SU-DHL-6 (cell line): ENCODE measurements at regions not wholly inside any gene's neighbourhood (a gene's known extent, or its start where the extent isn't known, plus 50 kb on each side); places are given as distances from the start of the nearest gene placed in this dataset.

ENCODE experiments used
- H2AFZ ChIP-seq: fragments of 200-600 bp; sonication (generic); 2 replicates; pipeline ENCODE4 v1.6.1; 2014; ENCODE audit warnings: low read depth, mild to moderate bottlenecking, moderate library complexity, mixed read lengths, antibody characterized with exemption, low read length; ENCODE audit not compliant: severe bottlenecking
- H3F3A ChIP-seq: fragments of 200-600 bp; shearing (Covaris generic); 2 replicates; pipeline ENCODE4 v1.6.0; 2016; ENCODE audit warnings: antibody characterized with exemption, mild to moderate bottlenecking; ENCODE audit not compliant: insufficient read depth
- H3K27ac ChIP-seq: fragments of 200-600 bp; sonication (generic); 2 replicates; pipeline ENCODE4 v1.5.1; 2016; ENCODE audit warnings: low read depth, mild to moderate bottlenecking, low read length, moderate library complexity, mixed read lengths
- H3K27me3 ChIP-seq: fragments of 200-600 bp; sonication (generic), shearing (Covaris generic); 2 replicates; pipeline ENCODE4 v1.6.0; 2014; ENCODE audit warnings: mild to moderate bottlenecking, low read length
- H3K36me3 ChIP-seq: fragments of 200-600 bp; sonication (generic); 2 replicates; pipeline ENCODE4 v1.6.1; 2014; ENCODE audit warnings: mild to moderate bottlenecking, low read length, mixed read lengths
- H3K4me2 ChIP-seq: fragments of 300-600, 200-600 bp; shearing (Covaris generic), sonication (generic); 2 replicates; pipeline ENCODE4 v1.6.0; 2014; ENCODE audit warnings: low read length, low read depth, mild to moderate bottlenecking; ENCODE audit not compliant: poor library complexity, severe bottlenecking
- H3K4me3 ChIP-seq: fragments of 200-600 bp; sonication (generic); 2 replicates; pipeline ENCODE4 v1.5.1; 2014; ENCODE audit warnings: antibody characterized with exemption, low read length, mild to moderate bottlenecking, mixed read lengths; ENCODE audit not compliant: insufficient read depth, poor library complexity, severe bottlenecking
- H3K79me2 ChIP-seq: fragments of 200-600 bp; sonication (generic); 2 replicates; pipeline ENCODE4 v1.6.1; 2014; ENCODE audit warnings: mild to moderate bottlenecking, low read length, moderate library complexity; ENCODE audit not compliant: insufficient read depth
- H3K9ac ChIP-seq: fragments of 200-600 bp; sonication (generic); 2 replicates; pipeline ENCODE4 v1.7.0; 2014; ENCODE audit warnings: mild to moderate bottlenecking, low read length
- H3K9me2 ChIP-seq: fragments of 200-600 bp; sonication (generic); replicated peaks from 2 replicates; pipeline ENCODE4 v1.6.1; 2014; ENCODE audit warnings: low read length; ENCODE audit not compliant: insufficient read depth
- H3K9me3 ChIP-seq: fragments of 200-600 bp; sonication (generic); 2 replicates; pipeline ENCODE4 v1.6.1; 2014; ENCODE audit warnings: low read length, mixed read lengths; ENCODE audit not compliant: insufficient read depth
- H4K20me1 ChIP-seq: fragments of 200-600 bp; sonication (generic); 2 replicates; pipeline ENCODE4 v1.6.1; 2014; ENCODE audit warnings: low read depth, mild to moderate bottlenecking, antibody characterized with exemption, low read length, moderate library complexity, mixed read lengths
- CTCF ChIP-seq: fragments of 200-600 bp; sonication (generic); IDR thresholded peaks from one replicate; pipeline ENCODE4 v1.5.1; 2017; ENCODE audit warnings: antibody characterized with exemption, mild to moderate bottlenecking, low read length, moderate library complexity; ENCODE audit not compliant: insufficient read depth, poor library complexity, severe bottlenecking
- EZH2phosphoT487 ChIP-seq: fragments of 200-600 bp; sonication (generic), shearing (Covaris generic); conservative IDR thresholded peaks from 2 replicates; pipeline ENCODE4 v1.6.1; 2018; ENCODE audit warnings: mild to moderate bottlenecking, antibody characterized with exemption, low read length, moderate library complexity, mixed read lengths

DNA sequence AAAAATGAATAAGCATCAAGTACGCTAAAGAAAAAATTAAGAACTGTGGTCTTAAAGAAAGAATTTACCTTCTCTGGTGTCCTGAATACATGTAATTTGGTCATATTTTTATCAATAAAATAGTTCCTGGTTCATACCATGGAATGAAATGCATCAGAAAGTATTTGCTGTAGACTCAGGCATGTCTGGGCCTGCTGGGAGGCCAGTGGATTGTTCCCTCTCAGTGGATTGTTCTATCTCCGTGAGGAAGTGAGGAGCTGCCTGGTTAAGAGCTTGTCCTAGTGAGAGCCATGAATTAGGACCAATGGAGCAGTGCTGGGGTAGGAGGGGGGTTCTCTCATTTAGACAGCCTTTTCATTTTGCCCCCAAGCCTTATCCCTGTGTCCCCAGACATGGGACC is 211.7 kb upstream of the HABP2 start:
- H3K9me2 ChIP-seq, result no peaks in the 10 kb centered on the region
- H3K9me3 ChIP-seq, result no peaks in the 10 kb centered on the region
- H3F3A ChIP-seq, result no peaks in the 10 kb centered on the region
- no peaks in the 10 kb centered on the region for H4K20me1 ChIP-seq
- no peak overlapping the region for H3K9ac ChIP-seq
- H3K27ac ChIP-seq, result no peak overlapping the region
- no peaks in the 10 kb centered on the region for H3K79me2 ChIP-seq
- no peak overlapping the region for H3K4me3 ChIP-seq
- no peak overlapping the region for H3K4me2 ChIP-seq
- H3K36me3 ChIP-seq, result no peaks in the 10 kb centered on the region
- H3K27me3 ChIP-seq, result no peaks in the 10 kb centered on the region
- TF ChIP-seq EZH2phosphoT487 (no peak), CTCF (no peak)
- no peak overlapping the region for H2AFZ ChIP-seq

DNA sequence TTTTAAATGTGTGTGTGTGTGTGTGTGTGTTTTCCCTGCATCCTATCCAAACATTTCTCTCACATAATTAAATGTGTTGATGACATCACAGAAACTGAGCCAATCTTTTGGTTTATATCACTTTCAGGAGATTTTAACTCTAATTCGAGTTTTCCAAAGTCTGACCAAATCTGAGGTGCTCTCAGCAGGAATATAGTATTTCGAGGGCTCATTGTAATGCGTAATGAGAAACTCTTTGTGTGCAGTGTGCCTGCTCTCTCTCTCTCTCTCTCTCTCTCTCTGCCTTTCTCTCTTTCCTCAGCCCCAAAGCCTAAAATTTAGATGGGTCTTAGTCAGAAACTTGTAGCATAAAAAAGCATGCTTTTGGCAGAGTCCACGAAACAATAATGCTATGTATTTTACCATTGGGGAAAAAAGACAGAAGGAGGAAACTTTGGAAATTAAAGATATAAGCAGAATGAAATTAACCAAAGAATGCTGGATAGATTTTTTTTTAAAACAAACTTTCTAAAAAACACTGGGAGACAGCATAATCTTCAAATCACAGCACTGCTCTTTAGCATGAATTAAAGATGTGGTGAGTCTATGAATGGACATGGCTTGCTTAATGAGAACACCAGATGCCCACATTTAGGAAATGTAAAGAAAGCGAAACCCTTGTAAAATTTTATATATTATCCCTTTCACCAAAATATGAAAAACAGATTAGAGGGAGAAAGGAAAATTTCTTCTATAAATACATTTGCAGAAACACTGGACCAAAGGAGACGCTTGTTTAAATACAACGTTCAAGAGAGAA is 206.8 kb upstream of the HABP2 start:
- no peaks in the 10 kb centered on the region for H3K27me3 ChIP-seq

GRCh38 chr10:113347508-113347907 is 205.3 kb upstream of the HABP2 start:
- no peaks in the 10 kb centered on the region for H3K9me2 ChIP-seq
- H3F3A ChIP-seq, result no peaks in the 10 kb centered on the region
- H3K4me3 ChIP-seq, result no peak overlapping the region
- no peak overlapping the region for H3K9ac ChIP-seq
- H3K79me2 ChIP-seq, result no peaks in the 10 kb centered on the region
- H3K9me3 ChIP-seq, result no peaks in the 10 kb centered on the region
- H3K27ac ChIP-seq, result no peak overlapping the region
- no peak for TF ChIP-seq CTCF
- no peak for TF ChIP-seq EZH2phosphoT487
- no peaks in the 10 kb centered on the region for H3K27me3 ChIP-seq
- H2AFZ ChIP-seq, result no peak overlapping the region
- H3K36me3 ChIP-seq, result no peaks in the 10 kb centered on the region
- H4K20me1 ChIP-seq, result no peaks in the 10 kb centered on the region
- no peak overlapping the region for H3K4me2 ChIP-seq

More for the DNA sequence above, 206.8 kb upstream of the HABP2 start:
- no peak overlapping the region for H3K4me2 ChIP-seq
- H3F3A ChIP-seq, result no peaks in the 10 kb centered on the region
- H3K79me2 ChIP-seq, result no peaks in the 10 kb centered on the region
- no peak overlapping the region for H3K27ac ChIP-seq
- H2AFZ ChIP-seq, result no peak overlapping the region
- H3K4me3 ChIP-seq, result no peak overlapping the region
- H3K9me2 ChIP-seq, result no peaks in the 10 kb centered on the region
- no peaks in the 10 kb centered on the region for H3K9me3 ChIP-seq
- no peak for TF ChIP-seq CTCF
- TF ChIP-seq EZH2phosphoT487, result no peak
- no peaks in the 10 kb centered on the region for H4K20me1 ChIP-seq
- no peaks in the 10 kb centered on the region for H3K36me3 ChIP-seq
- no peak overlapping the region for H3K9ac ChIP-seq
